ENCODE measurements at regions not wholly inside any gene's neighbourhood (a gene's known extent, or its start where the extent isn't known, plus 50 kb on each side); places are given as distances from the start of the nearest gene placed in this dataset.
"Not testable (repeated sequence)": the region's sequence is repeated elsewhere in the genome, so short reads cannot be mapped to it uniquely, and the experiment has no call there.

DNA sequence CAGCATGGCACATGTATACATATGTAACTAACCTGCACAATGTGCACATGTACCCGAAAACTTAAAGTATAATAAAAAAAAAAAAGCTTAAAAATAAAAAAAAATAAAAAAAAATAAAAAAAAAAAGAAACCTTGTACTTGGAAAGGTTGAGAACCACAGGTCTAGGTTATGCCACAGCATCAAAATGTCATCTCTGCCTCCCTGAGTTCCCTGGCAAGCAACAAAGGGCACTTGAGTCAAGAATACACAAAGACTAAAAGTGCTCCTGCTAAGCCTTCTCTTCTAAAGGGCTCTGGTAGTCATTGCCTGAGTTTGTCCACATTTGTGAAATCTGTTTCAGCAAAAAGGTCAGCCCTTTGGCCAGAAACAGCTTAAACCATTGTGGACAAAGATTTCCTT is 395.8 kb upstream of the CCDC54 start:
- 38 to 92% methylated on average over 1 of the region's 1 CpG for WGBS, 2 donors
- intact Hi-C loops (cut with DNase I; ENCODE audit: low total_unique reads) = no loop called here
- TF ChIP-seq CTCF (IDR thresholded peaks at IDR 0.05) (no peak), POLR2A (IDR thresholded peaks at IDR 0.05) (no peak)
- no peak for DNase-seq (ENCODE audit: low spot score in 2 of 2)
- H3K4me3 ChIP-seq (ENCODE audit: low read depth, poor library complexity, severe bottlenecking) = no peak overlapping the region

- WGBS, 2 donors = 80 to 86% methylated on average over 2 of the region's 2 CpGs
- TF ChIP-seq POLR2A (IDR thresholded peaks at IDR 0.05) (no peak), CTCF (IDR thresholded peaks at IDR 0.05) (no peak)
- H3K4me3 ChIP-seq (ENCODE audit: low read depth, poor library complexity, severe bottlenecking) = no peak overlapping the region
- intact Hi-C loops (cut with DNase I; ENCODE audit: low total_unique reads) = no loop called here
- DNase-seq (ENCODE audit: low spot score in 2 of 2) = no peak
These were observed 391.5 kb upstream of the CCDC54 start for GRCh38 chr3:106985721-106986120.

DNA sequence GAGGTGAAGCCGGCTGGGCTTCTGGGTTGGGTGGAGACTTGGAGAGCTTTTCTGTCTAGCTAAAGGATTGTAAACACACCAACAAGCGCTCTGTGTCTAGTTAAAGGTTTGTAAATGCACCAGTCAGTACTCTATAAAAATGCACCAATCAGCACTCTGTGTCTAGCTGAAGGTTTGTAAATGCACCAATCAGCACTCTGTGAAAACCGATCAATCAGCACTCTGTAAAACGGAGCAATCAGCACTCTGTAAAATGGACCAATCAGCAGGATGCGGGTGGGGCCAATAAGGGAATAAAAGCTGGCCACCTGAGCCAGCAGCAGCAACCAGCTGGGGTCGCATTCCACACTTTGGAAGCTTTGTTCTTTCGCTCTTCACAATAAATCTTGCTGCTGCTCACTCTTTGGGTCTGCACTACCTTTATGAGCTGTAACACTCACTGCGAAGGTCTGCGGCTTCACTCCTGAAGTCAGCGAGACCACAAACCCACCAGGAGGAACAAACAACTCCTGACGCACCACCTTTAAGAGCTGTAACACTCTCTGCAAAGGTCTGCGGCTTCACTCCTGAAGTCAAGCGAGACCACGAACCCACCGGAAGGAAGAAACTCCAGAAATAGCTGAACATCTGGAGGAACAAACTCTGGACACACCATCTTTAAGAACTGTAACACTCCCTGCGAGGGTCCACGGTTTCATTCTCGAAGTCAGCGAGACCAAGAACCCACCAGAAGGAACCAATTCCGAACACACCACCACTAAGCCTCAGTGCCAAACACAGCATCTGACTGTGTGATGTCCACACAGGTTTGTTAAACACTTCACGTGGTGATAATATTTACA is 378.2 kb upstream of the CCDC54 start:
- H3K4me3 ChIP-seq (ENCODE audit: low read depth, poor library complexity, severe bottlenecking); DNase-seq (ENCODE audit: low spot score in 2 of 2); intact Hi-C loops (cut with DNase I; ENCODE audit: low total_unique reads): not testable (repeated sequence)
- WGBS, 2 donors = 91 to 92% methylated on average over 21 of the region's 21 CpGs

DNA sequence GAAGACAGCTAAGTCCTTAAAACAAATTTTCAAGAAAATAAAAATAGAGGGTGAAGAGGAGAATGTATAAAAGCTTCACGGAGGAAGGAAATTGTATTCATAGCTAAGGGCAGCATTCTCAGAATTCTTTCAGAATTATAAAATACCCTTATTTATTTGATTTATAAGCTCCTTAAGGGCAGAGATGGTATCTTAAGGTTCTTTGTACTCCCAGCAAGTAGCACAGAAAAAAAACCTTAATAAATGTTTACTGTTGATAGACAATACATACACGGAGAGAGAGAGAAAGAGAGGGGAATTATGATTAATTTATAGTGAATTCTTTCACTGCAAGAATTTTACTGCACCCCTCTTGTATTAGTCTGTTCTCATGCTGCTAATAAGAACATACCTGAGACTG is 375.6 kb upstream of the CCDC54 start:
- no peak for DNase-seq (ENCODE audit: low spot score in 2 of 2)
- WGBS, 2 donors = 27 to 34% methylated on average over 2 of the region's 2 CpGs
- intact Hi-C loops (cut with DNase I; ENCODE audit: low total_unique reads) = no loop called here
- H3K4me3 ChIP-seq (ENCODE audit: low read depth, poor library complexity, severe bottlenecking) = no peak overlapping the region
- no peak for TF ChIP-seq POLR2A (IDR thresholded peaks at IDR 0.05)

GRCh38 chr3:107005352-107005751 is 371.9 kb upstream of the CCDC54 start:
- WGBS, 2 donors = 65 to 72% methylated on average over 4 of the region's 4 CpGs
- H3K4me3 ChIP-seq (ENCODE audit: low read depth, poor library complexity, severe bottlenecking); intact Hi-C loops (cut with DNase I; ENCODE audit: low total_unique reads); DNase-seq (ENCODE audit: low spot score in 2 of 2): not testable (repeated sequence)

- DNase-seq (ENCODE audit: low spot score in 2 of 2) = no peak
- TF ChIP-seq POLR2A (IDR thresholded peaks at IDR 0.05) = no peak
- TF ChIP-seq CTCF (IDR thresholded peaks at IDR 0.05) = no peak
- intact Hi-C loops (cut with DNase I; ENCODE audit: low total_unique reads) = no loop called here
- no peak overlapping the region for H3K4me3 ChIP-seq (ENCODE audit: low read depth, poor library complexity, severe bottlenecking)
- 30 to 35% methylated on average over 1 of the region's 1 CpG for WGBS, 2 donors
These were observed 369.0 kb upstream of the CCDC54 start for GRCh38 chr3:107008213-107008612.

DNA sequence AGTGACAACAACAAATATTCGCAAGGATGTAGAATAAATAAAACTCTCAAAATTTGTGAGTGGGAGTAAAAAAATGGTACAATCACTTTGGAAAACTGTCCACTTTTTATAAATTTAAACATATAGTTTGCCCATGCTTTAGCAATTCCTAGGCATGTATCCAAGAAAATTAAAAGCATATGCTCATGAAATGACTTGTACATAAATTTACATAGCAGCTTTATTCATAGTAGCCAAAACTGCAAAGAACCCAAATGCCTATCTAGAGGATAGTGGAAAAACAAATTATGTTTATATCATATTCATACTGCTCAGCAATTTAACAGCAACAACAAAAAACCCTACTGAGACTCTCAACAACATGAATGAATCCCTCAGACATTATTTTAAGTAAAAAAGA is 363.6 kb upstream of the CCDC54 start:
- TF ChIP-seq CTCF (IDR thresholded peaks at IDR 0.05) (no peak), POLR2A (IDR thresholded peaks at IDR 0.05) (no peak)
- H3K4me3 ChIP-seq (ENCODE audit: low read depth, poor library complexity, severe bottlenecking) = no peak overlapping the region
- intact Hi-C loops (cut with DNase I; ENCODE audit: low total_unique reads) = no loop called here
- 62 to 85% methylated on average over 1 of the region's 1 CpG for WGBS, 2 donors
- no peak for DNase-seq (ENCODE audit: low spot score in 2 of 2)
